CD14-positive monocyte (primary cell): ENCODE measurements at regions not wholly inside any gene's neighbourhood (a gene's known extent, or its start where the extent isn't known, plus 50 kb on each side); places are given as distances from the start of the nearest gene placed in this dataset.

ENCODE experiments used
- DNase-seq, 3 donors: peaks; one replicate each; pipeline ENCODE4 v3.0.0-alpha.2; 2011 to 2022
- H2AFZ ChIP-seq: 2 replicates; pipeline ENCODE4 v1.6.0; 2012; ENCODE audit warnings: mild to moderate bottlenecking, low read depth, low read length, inconsistent platforms; ENCODE audit not compliant: insufficient read depth, poor library complexity, severe bottlenecking
- H3K27ac ChIP-seq, 2 donors: 1 replicate in 1 of 2; 2 replicates in 1 of 2; pipeline ENCODE4 v1.5.1; 2012 to 2013; ENCODE audit warnings: low read length in 2 of 2, control low read depth in 1 of 2, inconsistent platforms in 1 of 2, low read depth in 1 of 2, mild to moderate bottlenecking in 1 of 2
- H3K27me3 ChIP-seq, 2 donors: one replicate each; pipeline versions ENCODE4 v1.6.0 to v1.6.1; 2011 to 2013; ENCODE audit warnings: low read length in 2 of 2; ENCODE audit not compliant: control insufficient read depth in 2 of 2, insufficient read depth in 2 of 2
- H3K36me3 ChIP-seq, 2 donors: replicated peaks in 1 of 2; 1 replicate in 1 of 2; 2 replicates in 1 of 2; pipeline versions ENCODE4 v1.5.1 to v1.6.1; 2012 to 2013; ENCODE audit warnings: low read length in 2 of 2, control low read depth in 1 of 2, inconsistent platforms in 1 of 2, mild to moderate bottlenecking in 1 of 2; ENCODE audit not compliant: insufficient read depth in 2 of 2, control insufficient read depth in 1 of 2
- H3K4me1 ChIP-seq, 2 donors: 1 replicate in 1 of 2; 2 replicates in 1 of 2; pipeline versions ENCODE4 v1.5.1 to v1.6.1; 2012 to 2013; ENCODE audit warnings: low read length in 2 of 2, control low read depth in 1 of 2, inconsistent platforms in 1 of 2, mild to moderate bottlenecking in 1 of 2, moderate library complexity in 1 of 2; ENCODE audit not compliant: insufficient read depth in 2 of 2, control insufficient read depth in 1 of 2
- H3K4me2 ChIP-seq: replicated peaks from 2 replicates; pipeline ENCODE3; 2012; ENCODE audit warnings: low read length, moderate library complexity, mild to moderate bottlenecking; ENCODE audit not compliant: poor library complexity, severe bottlenecking; ENCODE audit errors: extremely low read depth
- H3K4me3 ChIP-seq, 3 experiments: fragments of 200-600 bp in 1 of 3; sonication (generic) in 1 of 3; replicated peaks in 1 of 3; 1 replicate in 2 of 3; 2 replicates in 1 of 3; pipeline ENCODE4 v1.5.1; 2011 to 2013; ENCODE audit warnings: low read length in 3 of 3, mild to moderate bottlenecking in 3 of 3, control low read depth in 2 of 3, low read depth in 2 of 3, inconsistent platforms in 1 of 3, moderate library complexity in 1 of 3
- H3K79me2 ChIP-seq: 2 replicates; pipeline ENCODE4 v1.6.0; 2012; ENCODE audit warnings: mild to moderate bottlenecking, control low read depth, inconsistent platforms, low read length, moderate library complexity; ENCODE audit not compliant: insufficient read depth
- H3K9ac ChIP-seq: 2 replicates; pipeline ENCODE4 v1.6.0; 2017; ENCODE audit warnings: low read length, mild to moderate bottlenecking; ENCODE audit not compliant: insufficient read depth, poor library complexity, severe bottlenecking
- H3K9me3 ChIP-seq, 2 donors: replicated peaks in 1 of 2; 1 replicate in 1 of 2; 2 replicates in 1 of 2; pipeline versions ENCODE4 v1.5.1 to v1.6.1; 2012 to 2013; ENCODE audit warnings: low read length in 2 of 2, control low read depth in 1 of 2; ENCODE audit not compliant: control insufficient read depth in 1 of 2, insufficient read depth in 1 of 2
- H4K20me1 ChIP-seq: 2 replicates; pipeline ENCODE4 v1.6.0; 2012; ENCODE audit warnings: mild to moderate bottlenecking, low read length, control low read depth, moderate library complexity; ENCODE audit not compliant: insufficient read depth
- H3K27ac Mint-ChIP-seq, 7 donors: one replicate each; pipeline ENCODE4 v1.8.0; 2020; ENCODE audit warnings: mild to moderate bottlenecking in 7 of 7, mixed read lengths in 7 of 7, moderate library complexity in 6 of 7, inconsistent platforms in 2 of 7
- H3K27me3 Mint-ChIP-seq, 3 donors: one replicate each; pipeline ENCODE4 v1.8.0; 2021 to 2022; ENCODE audit warnings: low read depth in 3 of 3, mild to moderate bottlenecking in 3 of 3, mixed read lengths in 3 of 3, moderate library complexity in 3 of 3, inconsistent platforms in 1 of 3
- H3K36me3 Mint-ChIP-seq, 2 donors: one replicate each; pipeline ENCODE4 v1.8.0; 2020; ENCODE audit warnings: mixed read lengths in 2 of 2, inconsistent platforms in 1 of 2, mild to moderate bottlenecking in 1 of 2
- H3K4me1 Mint-ChIP-seq: one replicate; pipeline ENCODE4 v1.8.0; 2020; ENCODE audit warnings: mild to moderate bottlenecking, mixed read lengths
- H3K4me3 Mint-ChIP-seq, 2 donors: one replicate each; pipeline ENCODE4 v1.8.0; 2020; ENCODE audit warnings: mild to moderate bottlenecking in 2 of 2, mixed read lengths in 2 of 2, moderate library complexity in 1 of 2
- H3K9me3 Mint-ChIP-seq, 7 donors: one replicate each; pipeline ENCODE4 v1.8.0; 2020 to 2022; ENCODE audit warnings: mixed read lengths in 7 of 7, mild to moderate bottlenecking in 6 of 7, moderate library complexity in 6 of 7, inconsistent platforms in 2 of 7
- WGBS: methylation state at CpG from one replicate; pipeline ENCODE4 v1.1.5; 2013; ENCODE audit warnings: missing lambda C conversion rate; ENCODE audit not compliant: insufficient coverage; 5-methylcytosine and 5-hydroxymethylcytosine counted together
- intact Hi-C, 2 donors: fragments of 100-400 bp; cut with micrococcal nuclease; formaldehyde crosslinking; loops; one replicate each; pipeline versions ENCODE4 v1.15.0 to v1.15.1; 2023
- TF ChIP-seq, protein P1 (sequence below): fragments of 200-600 bp; IDR thresholded peaks from one replicate; pipeline ENCODE4 v1.8.0; 2022; ENCODE audit warnings: antibody characterized with exemption, mild to moderate bottlenecking

DNA sequence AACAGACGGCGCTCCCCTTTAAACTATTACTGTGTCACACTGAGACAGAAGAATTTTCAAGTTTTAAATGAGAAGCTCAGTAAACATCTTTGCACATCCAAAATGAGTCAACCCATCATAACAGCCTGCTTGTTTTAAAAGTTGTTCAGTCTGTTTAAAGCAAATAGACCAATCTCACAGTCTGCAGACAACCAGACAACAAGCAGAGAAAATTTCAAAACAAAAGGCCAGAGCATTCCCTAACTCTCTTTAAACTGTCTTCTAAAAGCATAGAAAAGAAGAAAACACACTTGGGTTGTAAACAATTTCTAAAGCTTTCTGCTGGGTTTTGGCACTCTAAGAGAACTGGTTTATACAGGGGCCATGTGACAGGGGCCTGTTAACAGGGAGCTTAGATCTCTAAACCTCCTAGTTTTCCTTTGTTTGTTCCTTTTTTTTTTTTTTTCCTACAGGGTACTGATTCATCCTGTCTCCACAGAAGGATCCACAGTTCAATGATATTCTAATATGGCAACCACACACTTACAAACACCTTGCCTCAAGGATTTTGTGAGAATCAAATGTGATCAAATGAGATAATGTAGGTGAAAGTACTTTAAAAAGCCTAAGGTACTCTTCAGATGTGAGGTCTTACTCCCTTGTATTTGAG lies 100.8 kb upstream of the MAML3 start:
- no peaks in the 10 kb centered on the region for H3K27me3 ChIP-seq
- no peak overlapping the region for H3K27ac ChIP-seq
- intact Hi-C loops: loop anchor here (5.0 to 10.0 kb wide), 7 partner anchors 102 to 1070 kb away; partner anchors contain the start of gene MAML3 (in 1 of the 2)
- no peaks in the 10 kb centered on the region for H3K36me3 ChIP-seq
- Mint-ChIP-seq H3K4me3 (no peak overlapping the region), H3K36me3 (peaks cover 0 to 4% of the 10 kb centered on the region in 2 donors), H3K9me3 (peaks cover 0 to 3% (median 0%) of the 10 kb centered on the region in 7 donors), H3K4me1 (peaks cover 51% of the 10 kb centered on the region), H3K27ac (no peak overlapping the region), H3K27me3 (peaks cover 0 to 6% (median 2%) of the 10 kb centered on the region in 3 donors)
- H4K20me1 ChIP-seq: no peaks in the 10 kb centered on the region
- H2AFZ ChIP-seq: no peak overlapping the region
- no peaks in the 10 kb centered on the region for H3K9me3 ChIP-seq
- no peaks in the 10 kb centered on the region for H3K79me2 ChIP-seq
- H3K4me3 ChIP-seq: no peak overlapping the region
- H3K4me2 ChIP-seq: no peak overlapping the region
- no CpG with 5 or more reads among the region's 2 CpGs for WGBS
- no peak overlapping the region for H3K9ac ChIP-seq
- TF ChIP-seq, protein P1, sequence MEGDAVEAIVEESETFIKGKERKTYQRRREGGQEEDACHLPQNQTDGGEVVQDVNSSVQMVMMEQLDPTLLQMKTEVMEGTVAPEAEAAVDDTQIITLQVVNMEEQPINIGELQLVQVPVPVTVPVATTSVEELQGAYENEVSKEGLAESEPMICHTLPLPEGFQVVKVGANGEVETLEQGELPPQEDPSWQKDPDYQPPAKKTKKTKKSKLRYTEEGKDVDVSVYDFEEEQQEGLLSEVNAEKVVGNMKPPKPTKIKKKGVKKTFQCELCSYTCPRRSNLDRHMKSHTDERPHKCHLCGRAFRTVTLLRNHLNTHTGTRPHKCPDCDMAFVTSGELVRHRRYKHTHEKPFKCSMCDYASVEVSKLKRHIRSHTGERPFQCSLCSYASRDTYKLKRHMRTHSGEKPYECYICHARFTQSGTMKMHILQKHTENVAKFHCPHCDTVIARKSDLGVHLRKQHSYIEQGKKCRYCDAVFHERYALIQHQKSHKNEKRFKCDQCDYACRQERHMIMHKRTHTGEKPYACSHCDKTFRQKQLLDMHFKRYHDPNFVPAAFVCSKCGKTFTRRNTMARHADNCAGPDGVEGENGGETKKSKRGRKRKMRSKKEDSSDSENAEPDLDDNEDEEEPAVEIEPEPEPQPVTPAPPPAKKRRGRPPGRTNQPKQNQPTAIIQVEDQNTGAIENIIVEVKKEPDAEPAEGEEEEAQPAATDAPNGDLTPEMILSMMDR: no peak
- H3K4me1 ChIP-seq: peaks cover 20 to 28% of the 10 kb centered on the region in 2 donors
- no peak for DNase-seq

DNA sequence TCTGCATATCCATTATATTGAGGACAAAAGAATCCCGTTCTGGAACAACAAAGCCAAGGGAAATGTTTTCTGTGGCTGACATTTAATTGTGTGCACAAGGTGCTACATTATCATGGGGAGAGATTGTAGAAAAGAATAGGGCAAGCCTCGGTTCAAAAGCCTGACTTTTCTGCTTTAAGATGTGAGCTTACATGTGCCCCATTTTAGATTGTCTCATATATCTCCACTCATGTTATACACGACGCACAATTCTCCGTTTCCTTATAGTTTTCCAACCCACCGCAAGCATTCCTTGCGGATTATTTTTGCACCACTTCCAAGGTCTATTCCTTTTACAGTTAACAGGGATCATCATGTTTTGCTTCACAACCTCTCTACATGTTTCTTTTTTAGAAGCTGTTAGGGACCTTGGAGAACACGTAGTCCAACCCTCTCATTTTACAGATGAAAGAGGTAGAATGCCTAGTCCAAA lies 99.6 kb upstream of the MAML3 start:
- no peak overlapping the region for H3K9ac ChIP-seq
- peaks cover 0 to 6% (median 2%) of the 10 kb centered on the region in 3 donors for H3K27me3 Mint-ChIP-seq

More for the DNA sequence above, 99.6 kb upstream of the MAML3 start:
- Histone ChIP-seq H3K36me3 (no peaks in the 10 kb centered on the region), H3K4me3 (peak overlapping the region in 1 of 3 experiments; percentile 77), H3K9me3 (no peaks in the 10 kb centered on the region), H3K4me2 (no peak overlapping the region), H4K20me1 (no peaks in the 10 kb centered on the region), H3K27me3 (no peaks in the 10 kb centered on the region), H3K27ac (no peak overlapping the region), H3K79me2 (no peaks in the 10 kb centered on the region), H2AFZ (no peak overlapping the region), H3K4me1 (peaks cover 22 to 28% of the 10 kb centered on the region in 2 donors)
- peaks cover 0 to 4% of the 10 kb centered on the region in 2 donors for H3K36me3 Mint-ChIP-seq
- H3K27ac Mint-ChIP-seq: peak overlapping the region in 2 of 7 donors; percentile 26 to 37
- WGBS: 88% methylated on average over 5 of the region's 8 CpGs
- peak overlapping the region; percentile 35 to 63 for H3K4me3 Mint-ChIP-seq
- H3K4me1 Mint-ChIP-seq: peaks cover 60% of the 10 kb centered on the region
- no peak for DNase-seq
- intact Hi-C loops: loop anchor here (2.0 to 10.0 kb wide), 8 partner anchors 101 to 1069 kb away; partner anchors contain the start of gene MAML3 (in 1 of the 2)
- TF ChIP-seq, protein P1: no peak
- H3K9me3 Mint-ChIP-seq: peaks cover 0 to 3% (median 0%) of the 10 kb centered on the region in 7 donors
